Superior temporal gyrus (tissue), 1 donor: ENCODE measurements at regions not wholly inside any gene's neighbourhood (a gene's known extent, or its start where the extent isn't known, plus 50 kb on each side); places are given as distances from the start of the nearest gene placed in this dataset.

Experiments
- DNase-seq: peaks from one replicate; pipeline ENCODE4 v3.0.0-alpha.2; 2016; ENCODE audit errors: extremely low spot score

- no peak for DNase-seq
These were observed 56.2 kb upstream of the TGFBR2 start for GRCh38 chr3:30550246-30550645.

DNA sequence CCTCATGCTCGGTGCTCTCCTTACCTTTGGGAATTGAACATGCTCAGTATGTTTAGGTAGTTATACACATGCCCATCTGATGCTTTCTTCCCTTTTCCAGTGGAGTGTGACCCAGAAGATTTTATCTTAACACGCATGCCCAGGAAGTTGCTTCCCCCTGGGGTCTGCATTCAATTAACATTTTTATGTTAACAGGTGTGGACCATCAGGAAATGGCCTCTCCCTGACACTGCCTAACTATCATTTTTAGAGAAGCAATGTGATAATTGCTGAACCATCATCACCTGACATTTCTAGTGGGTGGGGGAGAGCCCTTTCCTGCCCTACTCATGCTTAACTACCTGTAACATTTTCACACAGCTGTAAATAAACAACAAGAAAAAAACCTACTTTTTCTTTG lies 55.1 kb upstream of the TGFBR2 start:
- no peak for DNase-seq

DNA sequence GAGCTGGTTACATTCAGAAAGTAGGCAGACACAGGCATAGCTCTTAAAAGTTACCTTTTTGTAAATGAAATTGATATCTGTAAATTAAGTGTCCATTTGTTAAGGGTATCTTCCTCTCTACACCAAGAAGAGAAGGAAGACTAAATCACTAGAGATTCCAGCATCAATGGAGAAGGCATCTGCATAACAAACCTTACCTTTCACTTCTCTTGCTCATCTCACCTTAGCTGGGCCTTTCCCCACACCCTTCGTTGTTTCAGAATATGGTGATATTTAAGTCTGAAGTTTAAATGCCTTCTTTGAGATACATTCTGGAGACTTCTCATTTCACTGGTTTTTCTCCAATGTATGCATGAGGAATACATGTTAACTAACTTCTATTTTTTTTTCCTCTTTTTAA lies 54.5 kb upstream of the TGFBR2 start:
- no peak for DNase-seq

- DNase-seq, result no peak
These were observed 52.6 kb upstream of the TGFBR2 start for GRCh38 chr3:30553641-30554316.

DNA sequence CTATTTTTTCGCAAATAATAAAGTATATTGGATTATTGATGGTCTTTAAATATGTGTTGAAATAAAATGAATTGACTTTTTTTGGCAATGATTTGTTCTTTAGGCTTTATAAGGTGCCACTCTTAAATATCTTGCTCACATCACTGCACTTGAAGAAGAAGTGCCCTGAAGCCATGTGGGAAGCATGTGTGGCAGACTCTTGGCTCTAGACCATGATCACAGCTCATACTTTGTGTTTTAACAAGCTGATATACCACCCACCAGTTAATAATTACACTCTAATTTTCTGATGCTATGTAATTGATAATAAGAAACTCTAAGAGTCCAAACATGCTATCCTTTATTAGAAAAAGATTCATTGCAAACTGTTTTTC lies 52.1 kb upstream of the TGFBR2 start:
- DNase-seq, result no peak

DNA sequence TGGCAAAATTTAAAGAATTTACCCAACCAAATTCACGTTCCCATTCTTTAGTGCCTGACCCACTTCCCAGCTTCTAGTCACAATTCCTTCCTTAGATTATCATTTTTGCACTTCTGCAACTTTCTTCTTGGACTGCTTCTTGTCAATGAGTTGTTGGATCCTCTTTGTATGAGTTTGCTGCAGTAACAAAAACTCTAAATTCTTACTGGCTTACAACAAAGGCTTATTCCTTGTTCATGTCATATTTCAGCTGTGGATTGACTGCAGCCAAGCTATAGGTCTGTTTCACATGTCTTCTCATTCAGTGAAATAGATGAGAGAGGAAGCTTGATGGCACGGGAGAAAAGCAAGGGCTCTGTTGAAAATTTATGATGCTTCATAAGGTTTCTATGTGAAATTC lies 50.4 kb upstream of the TGFBR2 start:
- no peak for DNase-seq
